Ascending aorta (tissue), 2 donors: ENCODE measurements at regions not wholly inside any gene's neighbourhood (a gene's known extent, or its start where the extent isn't known, plus 50 kb on each side); places are given as distances from the start of the nearest gene placed in this dataset.
A peak's percentile ranks its signal among the peaks of the same experiment; 100 is the strongest.

Experiments used
- DNase-seq, 2 donors: peaks; one replicate each; pipeline ENCODE4 v3.0.0-alpha.2; 2019; ENCODE audit warnings: low spot score in 2 of 2
- H3K27ac ChIP-seq, 2 donors: fragments of 200-600 bp; sonication (generic); one replicate each; pipeline ENCODE4 v1.5.1; 2016 to 2017; ENCODE audit warnings: mild to moderate bottlenecking in 1 of 2
- H3K27me3 ChIP-seq: fragments of 200-600 bp; sonication (generic); one replicate; pipeline ENCODE4 v1.5.1; 2017
- H3K36me3 ChIP-seq, 2 donors: fragments of 200-600 bp; sonication (generic); one replicate each; pipeline ENCODE4 v1.5.1; 2016
- H3K4me1 ChIP-seq, 2 donors: fragments of 200-600 bp; sonication (generic); one replicate each; pipeline ENCODE4 v1.5.1; 2016 to 2017; ENCODE audit warnings: mild to moderate bottlenecking in 1 of 2
- H3K4me3 ChIP-seq, 2 donors: fragments of 200-600 bp; sonication (generic); one replicate each; pipeline ENCODE4 v1.5.1; 2016 to 2017; ENCODE audit warnings: mild to moderate bottlenecking in 1 of 2
- H3K9me3 ChIP-seq, 2 donors: fragments of 200-600 bp; sonication (generic); one replicate each; pipeline ENCODE4 v1.5.1; 2016
- CTCF ChIP-seq, 3 experiments: fragments of 200-600 bp in 2 of 3; fragments of 450-650 bp in 1 of 3; sonication (generic) in 2 of 3; IDR thresholded peaks; one replicate each; pipeline ENCODE4 v1.5.1; 2016 to 2019; ENCODE audit warnings: antibody characterized with exemption in 3 of 3, mild to moderate bottlenecking in 1 of 3, moderate library complexity in 1 of 3
- intact Hi-C: fragments of 100-400 bp; cut with DNase I; formaldehyde crosslinking; loops from one replicate; pipeline ENCODE4 v1.15.1; 2023

- Histone ChIP-seq H3K27me3 (no peaks in the 10 kb centered on the region), H3K27ac (peak overlapping the region; percentile 82 to 83), H3K36me3 (no peaks in the 10 kb centered on the region), H3K4me1 (peaks cover 6 to 12% of the 10 kb centered on the region in 2 donors), H3K9me3 (no peaks in the 10 kb centered on the region), H3K4me3 (no peak overlapping the region)
- intact Hi-C loops: loop anchor here (1.0 to 5.0 kb wide), 3 partner anchors 23 to 78 kb away; no protein-coding TSS in a partner anchor
- no peak for TF ChIP-seq CTCF (IDR thresholded peaks at IDR 0.05)
- DNase-seq: peak in 1 of 2 donors; percentile 86
Measured at GRCh38 chr5:135269931-135270421, 129.1 kb downstream of the MACROH2A1 start.

- no peak for DNase-seq
- H3K27ac ChIP-seq: peak overlapping the region; percentile 82 to 83
- intact Hi-C loops: loop anchor here (2.0 kb wide), 1 partner anchor 22 kb away; no protein-coding TSS in a partner anchor
- H3K36me3 ChIP-seq: no peaks in the 10 kb centered on the region
- peaks cover 6 to 12% of the 10 kb centered on the region in 2 donors for H3K4me1 ChIP-seq
- TF ChIP-seq CTCF (IDR thresholded peaks at IDR 0.05): no peak
- H3K4me3 ChIP-seq: no peak overlapping the region
- no peaks in the 10 kb centered on the region for H3K27me3 ChIP-seq
- H3K9me3 ChIP-seq: no peaks in the 10 kb centered on the region
Measured at GRCh38 chr5:135269199-135269598, 129.8 kb downstream of the MACROH2A1 start.

GRCh38 chr5:135266975-135267374 lies 132.1 kb downstream of the MACROH2A1 start:
- intact Hi-C loops: no loop called here
- H3K4me3 ChIP-seq: no peak overlapping the region

GRCh38 chr5:135266303-135266635 lies 132.8 kb downstream of the MACROH2A1 start:
- H3K27me3 ChIP-seq: no peaks in the 10 kb centered on the region
- H3K36me3 ChIP-seq: no peaks in the 10 kb centered on the region
- H3K27ac ChIP-seq: peak overlapping the region in 1 of 2 donors; percentile 43
- H3K4me1 ChIP-seq: peaks cover 6 to 12% of the 10 kb centered on the region in 2 donors
- TF ChIP-seq CTCF (IDR thresholded peaks at IDR 0.05): no peak
- intact Hi-C loops: no loop called here
- no peak for DNase-seq
- H3K4me3 ChIP-seq: no peak overlapping the region
- peaks cover 0 to 6% of the 10 kb centered on the region in 2 donors for H3K9me3 ChIP-seq

More at GRCh38 chr5:135266975-135267374, 132.1 kb downstream of the MACROH2A1 start:
- H3K27me3 ChIP-seq: no peaks in the 10 kb centered on the region
- H3K27ac ChIP-seq: no peak overlapping the region
- TF ChIP-seq CTCF (IDR thresholded peaks at IDR 0.05): no peak
- H3K36me3 ChIP-seq: no peaks in the 10 kb centered on the region
- no peak for DNase-seq
- H3K9me3 ChIP-seq: peaks cover 0 to 6% of the 10 kb centered on the region in 2 donors
- H3K4me1 ChIP-seq: peaks cover 6 to 12% of the 10 kb centered on the region in 2 donors

GRCh38 chr5:135265497-135266302 lies 133.3 kb downstream of the MACROH2A1 start:
- H3K27ac ChIP-seq: peak overlapping the region in 1 of 2 donors; percentile 43
- peaks cover 6 to 12% of the 10 kb centered on the region in 2 donors for H3K4me1 ChIP-seq
- no peak for DNase-seq
- peaks cover 0 to 8% of the 10 kb centered on the region in 2 donors for H3K9me3 ChIP-seq
- no peak for TF ChIP-seq CTCF (IDR thresholded peaks at IDR 0.05)
- intact Hi-C loops: no loop called here
- no peaks in the 10 kb centered on the region for H3K36me3 ChIP-seq
- H3K27me3 ChIP-seq: no peaks in the 10 kb centered on the region
- H3K4me3 ChIP-seq: no peak overlapping the region
